ENCODE measurements at regions not wholly inside any gene's neighbourhood (a gene's known extent, or its start where the extent isn't known, plus 50 kb on each side); places are given as distances from the start of the nearest gene placed in this dataset.

- TF ChIP-seq POLR2AphosphoS5 (IDR thresholded peaks at IDR 0.05) (no peak), EP300 (IDR thresholded peaks at IDR 0.05; ENCODE audit: low read depth) (no peak), CTCF (IDR thresholded peaks at IDR 0.05) (no peak)
Measured at GRCh38 chr2:121052023-121052422, 233.0 kb downstream of the TFCP2L1 start.
